ENCODE measurements at regions not wholly inside any gene's neighbourhood (a gene's known extent, or its start where the extent isn't known, plus 50 kb on each side); places are given as distances from the start of the nearest gene placed in this dataset.

DNA sequence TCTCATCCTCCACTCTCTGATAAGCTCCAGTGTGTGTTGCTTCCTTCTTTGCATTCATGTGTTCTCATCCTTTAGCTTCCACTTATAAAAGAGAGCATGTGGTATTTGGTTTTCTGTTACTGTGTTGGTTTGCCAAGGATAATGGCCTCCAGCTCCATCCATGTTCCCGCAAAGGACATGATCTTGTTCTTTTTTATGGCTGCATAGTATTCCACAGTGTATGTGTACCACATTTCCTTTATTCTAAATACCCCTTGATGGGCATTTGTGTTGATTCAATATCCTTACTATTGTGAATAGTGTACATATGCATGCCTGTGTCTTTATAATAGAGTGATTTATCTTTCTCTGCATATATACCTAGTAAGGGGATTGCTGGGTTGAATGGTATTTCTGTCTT lies 155.1 kb downstream of the DCK start:
- H3F3A ChIP-seq (ENCODE audit: insufficient read depth, low read length, poor library complexity, severe bottlenecking): no peaks in the 10 kb centered on the region
- H3K9ac ChIP-seq (ENCODE audit: low read length): no peak overlapping the region
- H2AFZ ChIP-seq (ENCODE audit: low read depth, low read length): no peak overlapping the region
- no peak overlapping the region for H3K27ac ChIP-seq (ENCODE audit: low read length)
- H3K4me3 ChIP-seq (ENCODE audit: low read length): no peak overlapping the region
- no peaks in the 10 kb centered on the region for H3K36me3 ChIP-seq (ENCODE audit: insufficient read depth, low read length)
- no peaks in the 10 kb centered on the region for H3K9me2 ChIP-seq (ENCODE audit: insufficient read depth, low read length)
- H3K9me3 ChIP-seq (ENCODE audit: low read length): no peaks in the 10 kb centered on the region
- H3K4me2 ChIP-seq (ENCODE audit: low read length): no peak overlapping the region
- TF ChIP-seq SMC3 (conservative IDR thresholded peaks at IDR 0.05; ENCODE audit: poor library complexity): no peak
- TF ChIP-seq RAD21 (conservative IDR thresholded peaks at IDR 0.05): no peak
- no peak for TF ChIP-seq REST (IDR thresholded peaks at IDR 0.05; ENCODE audit: borderline replicate concordance)
- no peak for TF ChIP-seq EP300 (conservative IDR thresholded peaks at IDR 0.05; ENCODE audit: poor library complexity, severe bottlenecking)
- TF ChIP-seq EZH2 (IDR thresholded peaks at IDR 0.05; ENCODE audit: borderline replicate concordance, insufficient read depth, low read length, poor library complexity, severe bottlenecking): no peak
- TF ChIP-seq, protein P1, sequence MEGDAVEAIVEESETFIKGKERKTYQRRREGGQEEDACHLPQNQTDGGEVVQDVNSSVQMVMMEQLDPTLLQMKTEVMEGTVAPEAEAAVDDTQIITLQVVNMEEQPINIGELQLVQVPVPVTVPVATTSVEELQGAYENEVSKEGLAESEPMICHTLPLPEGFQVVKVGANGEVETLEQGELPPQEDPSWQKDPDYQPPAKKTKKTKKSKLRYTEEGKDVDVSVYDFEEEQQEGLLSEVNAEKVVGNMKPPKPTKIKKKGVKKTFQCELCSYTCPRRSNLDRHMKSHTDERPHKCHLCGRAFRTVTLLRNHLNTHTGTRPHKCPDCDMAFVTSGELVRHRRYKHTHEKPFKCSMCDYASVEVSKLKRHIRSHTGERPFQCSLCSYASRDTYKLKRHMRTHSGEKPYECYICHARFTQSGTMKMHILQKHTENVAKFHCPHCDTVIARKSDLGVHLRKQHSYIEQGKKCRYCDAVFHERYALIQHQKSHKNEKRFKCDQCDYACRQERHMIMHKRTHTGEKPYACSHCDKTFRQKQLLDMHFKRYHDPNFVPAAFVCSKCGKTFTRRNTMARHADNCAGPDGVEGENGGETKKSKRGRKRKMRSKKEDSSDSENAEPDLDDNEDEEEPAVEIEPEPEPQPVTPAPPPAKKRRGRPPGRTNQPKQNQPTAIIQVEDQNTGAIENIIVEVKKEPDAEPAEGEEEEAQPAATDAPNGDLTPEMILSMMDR (IDR thresholded peaks at IDR 0.05; ENCODE audit: poor library complexity, severe bottlenecking): no peak
- no peak for TF ChIP-seq TAF1 (IDR thresholded peaks at IDR 0.05; ENCODE audit: low read depth)
- no peak for TF ChIP-seq MXI1 (conservative IDR thresholded peaks at IDR 0.05; ENCODE audit: poor library complexity, severe bottlenecking)
- TF ChIP-seq POLR2AphosphoS5 (IDR thresholded peaks at IDR 0.05): no peak
- no peaks in the 10 kb centered on the region for H4K20me1 ChIP-seq (ENCODE audit: insufficient read depth)
- H3K27me3 ChIP-seq (ENCODE audit: insufficient read depth, low read depth, low read length): no peaks in the 10 kb centered on the region
- H3K79me2 ChIP-seq (replicated peaks; ENCODE audit: insufficient read depth, low read length): no peaks in the 10 kb centered on the region

- H3K27me3 ChIP-seq (ENCODE audit: insufficient read depth, low read depth, low read length): no peaks in the 10 kb centered on the region
- TF ChIP-seq REST (IDR thresholded peaks at IDR 0.05; ENCODE audit: borderline replicate concordance) (no peak), TAF1 (IDR thresholded peaks at IDR 0.05; ENCODE audit: low read depth) (no peak), RAD21 (conservative IDR thresholded peaks at IDR 0.05) (no peak), MXI1 (conservative IDR thresholded peaks at IDR 0.05; ENCODE audit: poor library complexity, severe bottlenecking) (no peak), EP300 (conservative IDR thresholded peaks at IDR 0.05; ENCODE audit: poor library complexity, severe bottlenecking) (no peak)
- H3K4me2 ChIP-seq (ENCODE audit: low read length): no peak overlapping the region
- no peak overlapping the region for H3K9ac ChIP-seq (ENCODE audit: low read length)
- H2AFZ ChIP-seq (ENCODE audit: low read depth, low read length): no peak overlapping the region
- H3K9me3 ChIP-seq (ENCODE audit: low read length): no peaks in the 10 kb centered on the region
- no peaks in the 10 kb centered on the region for H3K9me2 ChIP-seq (ENCODE audit: insufficient read depth, low read length)
- H3K36me3 ChIP-seq (ENCODE audit: insufficient read depth, low read length): no peaks in the 10 kb centered on the region
- no peaks in the 10 kb centered on the region for H3F3A ChIP-seq (ENCODE audit: insufficient read depth, low read length, poor library complexity, severe bottlenecking)
- H4K20me1 ChIP-seq (ENCODE audit: insufficient read depth): no peaks in the 10 kb centered on the region
- H3K27ac ChIP-seq (ENCODE audit: low read length): no peak overlapping the region
- H3K79me2 ChIP-seq (replicated peaks; ENCODE audit: insufficient read depth, low read length): no peaks in the 10 kb centered on the region
- H3K4me3 ChIP-seq (ENCODE audit: low read length): no peak overlapping the region
Measured at GRCh38 chr4:71151054-71151453, 157.6 kb downstream of the DCK start.

Measured in neural cell (in vitro differentiated cells).